HepG2 (cell line): ENCODE measurements at regions not wholly inside any gene's neighbourhood (a gene's known extent, or its start where the extent isn't known, plus 50 kb on each side); places are given as distances from the start of the nearest gene placed in this dataset.

Experiments
- ERF ChIP-seq: IDR thresholded peaks from 2 replicates; pipeline ENCODE4 v1.6.1; 2018; ENCODE audit warnings: missing biosample characterization, missing genetic modification reagents
- MNT ChIP-seq: fragments of 450-650 bp; IDR thresholded peaks from 2 replicates; pipeline ENCODE4 v1.6.1; 2016
- PHF5A ChIP-seq: IDR thresholded peaks from one replicate; pipeline ENCODE4 v1.6.1; 2018; ENCODE audit warnings: low read depth, missing genetic modification reagents; ENCODE audit not compliant: unreplicated experiment
- SIX1 ChIP-seq: sonication (generic); formaldehyde crosslinking; IDR thresholded peaks from 2 replicates; pipeline ENCODE4 v1.4.0; 2020; ENCODE audit warnings: missing genetic modification reagents, borderline replicate concordance
- SOX6 ChIP-seq, 2 experiments: fragments of 450-650 bp in 1 of 2; sonication (generic) in 1 of 2; formaldehyde crosslinking in 1 of 2; IDR thresholded peaks; 2 replicates each; pipeline versions ENCODE4 v1.4.0 to v1.6.1; 2017 to 2020; ENCODE audit warnings: antibody characterized with exemption in 1 of 2, mild to moderate bottlenecking in 1 of 2, missing genetic modification reagents in 1 of 2
- SP2 ChIP-seq: sonication (generic); formaldehyde crosslinking; IDR thresholded peaks from 2 replicates; pipeline ENCODE4 v1.5.1; 2020; ENCODE audit warnings: mild to moderate bottlenecking, missing genetic modification reagents
- TGIF2 ChIP-seq: IDR thresholded peaks from 2 replicates; pipeline ENCODE4 v1.6.1; 2016; ENCODE audit warnings: control low read depth, missing compliant biosample characterization
- ZNF205 ChIP-seq: IDR thresholded peaks from 2 replicates; pipeline ENCODE4 v1.6.1; 2018; ENCODE audit warnings: missing biosample characterization, missing genetic modification reagents
- ZNF225 ChIP-seq: sonication (generic); formaldehyde crosslinking; IDR thresholded peaks from 2 replicates; pipeline ENCODE4 v1.4.0; 2020; ENCODE audit warnings: mild to moderate bottlenecking, missing genetic modification reagents
- ZNF292 ChIP-seq: sonication (generic); formaldehyde crosslinking; IDR thresholded peaks from 2 replicates; pipeline ENCODE4 v1.8.1; 2022; ENCODE audit warnings: mild to moderate bottlenecking, low read depth, missing genetic modification reagents, borderline replicate concordance
- ZNF841 ChIP-seq: sonication (generic); formaldehyde crosslinking; IDR thresholded peaks from 2 replicates; pipeline ENCODE4 v1.8.1; 2023; ENCODE audit warnings: missing genetic modification reagents, borderline replicate concordance
- ZSCAN29 ChIP-seq: sonication (generic); formaldehyde crosslinking; conservative IDR thresholded peaks from 2 replicates; pipeline ENCODE4 v1.4.0; 2020; ENCODE audit warnings: mild to moderate bottlenecking, missing genetic modification reagents
- TF ChIP-seq, protein P1 (sequence below): sonication (generic); formaldehyde crosslinking; IDR thresholded peaks from 2 replicates; pipeline ENCODE4 v1.4.0; 2020; ENCODE audit warnings: mild to moderate bottlenecking, missing genetic modification reagents

DNA sequence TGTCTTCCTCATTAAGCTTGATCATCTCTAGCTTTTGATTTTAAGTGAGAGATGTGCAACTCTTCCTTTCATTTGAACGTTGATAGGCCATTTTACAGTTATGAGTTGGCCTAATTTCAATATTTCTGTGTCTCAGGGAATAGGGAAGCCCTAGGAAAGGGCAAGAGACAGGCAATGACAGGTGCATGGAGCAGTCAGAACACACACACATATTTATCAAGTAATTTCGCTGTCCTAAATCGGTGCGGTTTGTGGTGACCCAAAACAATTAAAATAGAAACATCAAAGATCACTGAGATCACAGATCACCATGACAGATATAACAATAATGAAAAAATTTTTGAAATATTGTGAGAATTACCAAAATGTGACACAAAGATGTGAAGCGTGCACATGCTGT lies 87.7 kb upstream of the LSM6 start (continued):
- TF ChIP-seq SOX6 (IDR thresholded peaks at IDR 0.05) (no peak), SOX6 (CRISPR knock-in tag; IDR thresholded peaks at IDR 0.05) (no peak), SIX1 (CRISPR knock-in tag) (no peak), ZSCAN29 (no peak), ZNF225 (CRISPR knock-in tag) (no peak), ZNF841 (CRISPR knock-in tag) (no peak), PHF5A (CRISPR knock-in tag) (no peak), TGIF2 (no peak), ZNF292 (CRISPR knock-in tag) (no peak), ERF (CRISPR knock-in tag) (no peak), ZNF205 (CRISPR knock-in tag) (no peak), MNT (no peak), SP2 (no peak)
- TF ChIP-seq, protein P1, sequence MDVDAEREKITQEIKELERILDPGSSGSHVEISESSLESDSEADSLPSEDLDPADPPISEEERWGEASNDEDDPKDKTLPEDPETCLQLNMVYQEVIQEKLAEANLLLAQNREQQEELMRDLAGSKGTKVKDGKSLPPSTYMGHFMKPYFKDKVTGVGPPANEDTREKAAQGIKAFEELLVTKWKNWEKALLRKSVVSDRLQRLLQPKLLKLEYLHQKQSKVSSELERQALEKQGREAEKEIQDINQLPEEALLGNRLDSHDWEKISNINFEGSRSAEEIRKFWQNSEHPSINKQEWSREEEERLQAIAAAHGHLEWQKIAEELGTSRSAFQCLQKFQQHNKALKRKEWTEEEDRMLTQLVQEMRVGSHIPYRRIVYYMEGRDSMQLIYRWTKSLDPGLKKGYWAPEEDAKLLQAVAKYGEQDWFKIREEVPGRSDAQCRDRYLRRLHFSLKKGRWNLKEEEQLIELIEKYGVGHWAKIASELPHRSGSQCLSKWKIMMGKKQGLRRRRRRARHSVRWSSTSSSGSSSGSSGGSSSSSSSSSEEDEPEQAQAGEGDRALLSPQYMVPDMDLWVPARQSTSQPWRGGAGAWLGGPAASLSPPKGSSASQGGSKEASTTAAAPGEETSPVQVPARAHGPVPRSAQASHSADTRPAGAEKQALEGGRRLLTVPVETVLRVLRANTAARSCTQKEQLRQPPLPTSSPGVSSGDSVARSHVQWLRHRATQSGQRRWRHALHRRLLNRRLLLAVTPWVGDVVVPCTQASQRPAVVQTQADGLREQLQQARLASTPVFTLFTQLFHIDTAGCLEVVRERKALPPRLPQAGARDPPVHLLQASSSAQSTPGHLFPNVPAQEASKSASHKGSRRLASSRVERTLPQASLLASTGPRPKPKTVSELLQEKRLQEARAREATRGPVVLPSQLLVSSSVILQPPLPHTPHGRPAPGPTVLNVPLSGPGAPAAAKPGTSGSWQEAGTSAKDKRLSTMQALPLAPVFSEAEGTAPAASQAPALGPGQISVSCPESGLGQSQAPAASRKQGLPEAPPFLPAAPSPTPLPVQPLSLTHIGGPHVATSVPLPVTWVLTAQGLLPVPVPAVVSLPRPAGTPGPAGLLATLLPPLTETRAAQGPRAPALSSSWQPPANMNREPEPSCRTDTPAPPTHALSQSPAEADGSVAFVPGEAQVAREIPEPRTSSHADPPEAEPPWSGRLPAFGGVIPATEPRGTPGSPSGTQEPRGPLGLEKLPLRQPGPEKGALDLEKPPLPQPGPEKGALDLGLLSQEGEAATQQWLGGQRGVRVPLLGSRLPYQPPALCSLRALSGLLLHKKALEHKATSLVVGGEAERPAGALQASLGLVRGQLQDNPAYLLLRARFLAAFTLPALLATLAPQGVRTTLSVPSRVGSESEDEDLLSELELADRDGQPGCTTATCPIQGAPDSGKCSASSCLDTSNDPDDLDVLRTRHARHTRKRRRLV (CRISPR knock-in tag) = no peak
